Pons (tissue), 1 donor: ENCODE measurements at regions not wholly inside any gene's neighbourhood (a gene's known extent, or its start where the extent isn't known, plus 50 kb on each side); places are given as distances from the start of the nearest gene placed in this dataset.

Experiments
- DNase-seq: peaks from one replicate; pipeline ENCODE4 v3.0.0-alpha.2; 2016; ENCODE audit warnings: low spot score

DNA sequence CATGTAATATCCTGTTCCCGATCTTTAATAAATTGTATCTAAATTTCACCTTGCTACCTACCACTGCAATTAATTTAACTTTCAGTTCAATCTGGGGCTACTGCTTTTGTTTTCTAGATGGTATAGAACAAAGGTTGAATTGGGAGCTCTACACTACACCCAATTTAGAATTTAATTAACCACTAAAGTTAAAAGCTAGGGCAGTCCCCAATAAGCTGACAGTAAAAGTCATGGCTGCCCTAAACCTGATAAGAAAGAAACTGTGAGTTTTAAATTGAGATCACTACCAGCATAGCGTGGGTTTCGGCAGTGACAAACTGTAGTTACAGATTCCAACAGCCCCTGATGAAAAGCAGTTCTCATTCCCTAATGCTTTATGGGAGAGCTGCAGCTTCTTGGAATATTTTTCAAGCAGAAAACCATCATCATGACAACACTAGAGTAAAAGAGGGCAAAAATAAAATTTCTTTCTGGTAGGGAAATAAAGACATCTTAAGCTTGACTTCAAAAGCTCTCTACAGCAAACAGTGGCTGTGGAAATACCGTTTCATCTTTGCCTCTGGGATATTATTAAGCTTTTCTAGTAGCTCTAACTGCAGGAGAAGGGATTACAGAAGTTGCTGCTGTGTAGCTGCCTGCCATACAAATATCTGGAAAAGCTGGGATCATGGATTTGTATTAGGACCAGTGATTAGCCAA is 1372.1 kb downstream of the EPHA7 start:
- DNase-seq: no peak

DNA sequence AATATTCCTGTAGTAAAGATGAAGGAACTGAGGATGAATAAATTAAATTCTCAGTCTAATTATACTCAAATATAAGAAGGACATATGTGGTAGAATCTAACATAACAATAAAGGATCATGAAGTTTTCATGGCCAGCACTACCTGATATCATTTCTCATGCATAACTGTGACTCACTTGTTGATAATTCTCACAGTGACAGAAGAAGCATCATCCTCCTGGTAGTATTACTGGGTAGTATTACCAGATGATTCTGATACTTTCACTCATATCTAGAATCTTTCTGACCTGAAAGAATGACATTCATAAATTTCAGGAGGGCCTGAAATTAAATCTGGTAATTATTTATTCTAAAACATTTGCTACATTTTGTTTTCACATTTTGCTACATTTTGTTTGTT is 1375.0 kb downstream of the EPHA7 start:
- DNase-seq: no peak

DNA sequence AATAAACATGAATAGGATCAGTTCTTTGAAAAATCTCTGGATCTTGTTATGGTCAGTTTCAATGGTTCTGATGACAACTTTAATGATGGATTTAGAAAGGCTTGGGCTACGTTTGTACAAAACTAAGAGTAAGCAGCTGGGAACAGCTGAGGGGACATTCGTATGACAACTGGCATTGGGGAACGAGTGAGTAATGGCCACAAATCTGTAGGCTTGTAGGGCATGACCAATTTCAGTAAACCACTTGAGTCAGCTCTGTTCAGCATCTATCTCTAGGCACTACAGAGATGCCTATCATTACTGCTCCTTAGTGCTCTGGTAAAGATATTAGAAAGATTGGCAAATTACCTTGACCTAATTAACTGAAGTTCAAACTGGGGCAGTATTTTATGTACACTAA is 1375.6 kb downstream of the EPHA7 start:
- no peak for DNase-seq

DNA sequence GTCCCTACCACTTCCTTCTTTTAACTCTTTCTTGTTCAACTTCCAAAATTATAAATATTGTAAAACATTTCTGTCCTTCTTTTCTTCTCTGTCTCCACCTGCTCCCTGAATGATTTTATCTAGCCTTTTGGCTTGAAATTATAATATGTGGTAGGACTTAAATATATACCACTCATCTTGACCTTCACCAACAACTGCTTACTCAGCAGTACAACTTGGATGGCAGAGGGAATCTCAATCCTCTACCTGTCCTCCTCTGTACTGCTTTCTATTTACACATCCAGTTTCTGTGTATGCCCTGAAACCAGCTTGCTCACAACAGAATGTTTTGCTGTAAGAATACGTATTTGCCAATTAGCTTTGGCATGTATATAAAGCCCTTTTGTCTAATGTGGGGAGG is 1392.5 kb downstream of the EPHA7 start:
- DNase-seq: no peak

DNA sequence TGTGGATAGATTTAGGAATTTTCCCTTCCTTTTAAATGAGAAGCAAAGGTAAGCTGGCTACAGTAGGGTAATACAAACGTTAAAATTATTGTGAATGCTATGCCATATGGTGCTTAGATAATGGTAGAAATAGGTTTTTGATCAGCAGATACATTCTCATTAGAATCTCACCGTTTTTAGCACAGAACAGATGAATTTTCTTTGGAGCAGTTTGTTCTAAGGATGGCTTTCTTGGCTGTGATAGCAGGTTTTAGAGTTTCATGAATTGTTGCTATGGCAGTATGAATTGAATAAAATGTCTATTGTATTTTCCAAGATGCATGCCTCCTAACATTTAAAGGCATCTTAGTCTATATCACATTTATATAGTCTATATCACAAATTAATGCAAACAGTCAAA is 1394.5 kb downstream of the EPHA7 start:
- peak; percentile 11 for DNase-seq

DNA sequence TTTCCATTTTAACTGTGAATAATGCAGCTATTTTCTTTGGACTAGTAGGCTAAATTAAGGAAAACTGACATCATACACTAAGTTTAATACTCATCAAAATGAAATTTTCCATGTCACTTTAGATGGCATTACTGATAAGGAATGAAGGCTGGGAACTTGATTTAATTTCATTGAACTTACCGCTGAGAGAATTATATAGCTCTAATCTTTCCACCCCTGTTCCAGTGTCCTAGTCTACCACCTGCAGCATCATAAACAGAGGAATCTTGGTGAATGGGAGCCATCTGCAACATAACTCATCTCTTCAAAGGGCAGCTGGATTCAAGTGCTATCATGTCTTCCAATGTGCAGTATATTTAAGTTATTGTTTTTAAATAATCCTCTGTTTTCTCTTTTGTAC is 1395.2 kb downstream of the EPHA7 start:
- no peak for DNase-seq

DNA sequence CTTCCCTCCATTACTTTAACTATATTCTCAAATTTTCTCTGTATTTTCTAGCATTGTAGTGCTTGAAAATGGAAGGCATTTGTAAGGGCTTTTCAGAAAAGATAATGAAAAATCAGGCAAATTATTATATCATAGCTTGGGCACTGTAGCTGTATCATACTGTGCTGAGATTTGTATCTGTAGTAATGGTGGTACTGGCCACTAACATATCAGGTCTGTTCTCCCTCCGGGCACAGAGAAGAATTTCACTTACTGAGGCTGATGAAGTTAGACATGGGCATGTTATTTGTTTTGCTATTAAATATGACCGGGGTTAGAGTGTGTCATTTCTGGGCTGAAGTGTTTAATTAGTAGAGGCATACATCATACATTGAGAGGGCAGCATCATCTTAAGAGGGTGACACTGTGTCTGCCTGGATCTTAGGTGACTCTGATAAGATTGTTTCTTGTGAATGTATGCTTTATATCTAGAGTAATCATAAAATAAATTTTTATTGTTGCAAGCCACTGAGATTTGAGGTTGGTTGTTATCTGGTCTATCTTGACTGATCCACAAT is 1395.9 kb downstream of the EPHA7 start:
- DNase-seq: no peak

DNA sequence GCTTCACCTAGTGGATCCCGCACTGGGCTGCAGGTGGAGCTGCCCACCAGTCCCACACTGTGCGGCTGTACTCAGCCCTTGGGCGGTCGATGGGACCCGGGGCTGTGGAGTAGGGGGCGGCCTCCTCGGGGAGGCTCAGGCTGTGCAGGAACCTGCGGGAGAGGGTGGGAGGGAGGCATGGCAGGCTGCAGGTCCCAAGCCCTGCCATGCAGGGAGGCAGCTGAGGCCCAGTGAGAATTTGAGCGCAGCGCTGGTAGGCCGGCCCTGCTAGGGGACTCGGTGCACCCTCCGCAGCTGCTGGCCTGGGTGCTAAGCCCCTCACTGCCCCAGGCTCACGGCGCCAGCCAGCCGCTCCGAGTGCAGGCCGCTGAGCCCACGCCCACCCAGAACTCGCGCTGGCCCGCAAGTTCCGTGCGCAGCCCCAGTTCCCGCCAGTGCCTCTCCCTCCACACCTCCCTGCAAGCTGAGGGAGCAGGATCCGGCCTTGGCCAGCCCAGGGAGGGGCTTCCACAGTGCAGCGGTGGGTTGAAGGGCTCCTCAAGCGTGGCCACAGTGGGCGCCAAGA is 1407.6 kb downstream of the EPHA7 start:
- DNase-seq: no peak

DNA sequence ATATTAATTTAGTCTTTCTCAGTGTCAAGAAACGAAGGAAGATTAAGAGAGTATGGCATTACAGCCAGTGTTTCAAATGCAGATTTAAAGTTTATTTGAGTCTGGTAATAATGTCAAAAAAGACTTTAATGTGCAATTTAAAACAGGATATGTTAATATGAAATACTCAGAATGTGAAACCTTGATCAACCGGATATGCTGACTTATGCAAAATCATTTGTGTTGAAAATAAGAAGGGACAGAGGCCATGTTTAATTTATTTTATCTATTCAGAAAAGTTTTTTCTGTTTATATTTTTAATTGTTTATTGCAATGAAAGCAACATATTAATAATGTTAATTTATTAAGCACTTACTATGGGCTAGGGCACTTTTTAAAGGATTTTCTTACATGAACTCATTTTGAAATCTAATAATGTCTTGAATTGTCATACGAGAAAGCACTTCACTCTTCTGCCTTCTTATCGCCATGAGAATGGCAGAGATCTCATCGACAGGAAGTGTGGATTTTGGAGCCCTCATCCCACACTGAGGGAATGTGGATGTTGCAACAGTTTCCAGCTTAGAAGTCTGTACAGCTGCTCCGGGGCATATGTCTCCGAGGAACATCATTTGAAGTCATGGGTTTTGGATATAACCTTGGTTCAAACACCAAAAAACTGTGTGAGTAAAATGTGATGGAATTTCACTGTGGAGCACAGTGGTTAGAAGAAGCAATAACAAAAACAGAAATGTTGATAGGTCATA is 1410.4 kb downstream of the EPHA7 start:
- DNase-seq: no peak

DNA sequence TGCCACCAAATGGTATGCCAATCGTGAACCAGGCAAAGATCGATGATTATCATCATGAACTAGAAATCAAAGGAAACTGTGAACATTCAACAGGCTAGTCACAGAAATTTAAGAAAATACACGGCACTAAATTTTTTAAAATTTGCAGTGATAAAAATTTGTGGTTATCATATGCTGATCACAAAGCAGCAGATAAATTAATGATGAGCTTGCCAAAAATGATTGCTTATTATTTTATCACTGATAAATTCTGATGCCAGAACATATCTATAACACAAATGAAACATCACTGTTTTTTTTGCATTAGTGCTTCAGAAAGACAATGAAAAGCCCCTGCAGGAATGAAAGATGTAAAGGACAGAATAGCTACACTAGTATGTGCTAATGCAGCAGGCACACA is 1413.2 kb upstream of the MAP3K7 start:
- DNase-seq: no peak

DNA sequence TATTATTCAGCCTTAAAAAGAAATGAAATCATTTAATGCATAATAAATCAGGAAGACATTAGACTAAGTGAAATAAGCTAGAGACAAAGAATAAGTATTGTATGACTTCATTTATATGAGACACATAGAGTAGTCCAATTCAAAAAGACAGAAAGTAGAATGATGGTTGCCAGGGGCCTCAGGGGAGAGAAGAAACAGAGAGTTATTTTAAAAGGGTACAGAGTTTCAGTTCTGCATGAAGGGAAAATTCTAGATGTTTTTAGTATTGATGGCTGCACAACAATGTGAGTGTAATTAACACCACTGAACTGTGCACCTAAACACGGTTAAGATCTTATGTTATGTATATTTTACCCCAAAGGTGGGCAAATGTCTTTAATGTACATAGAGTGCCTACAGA is 1407.9 kb upstream of the MAP3K7 start:
- DNase-seq: no peak

DNA sequence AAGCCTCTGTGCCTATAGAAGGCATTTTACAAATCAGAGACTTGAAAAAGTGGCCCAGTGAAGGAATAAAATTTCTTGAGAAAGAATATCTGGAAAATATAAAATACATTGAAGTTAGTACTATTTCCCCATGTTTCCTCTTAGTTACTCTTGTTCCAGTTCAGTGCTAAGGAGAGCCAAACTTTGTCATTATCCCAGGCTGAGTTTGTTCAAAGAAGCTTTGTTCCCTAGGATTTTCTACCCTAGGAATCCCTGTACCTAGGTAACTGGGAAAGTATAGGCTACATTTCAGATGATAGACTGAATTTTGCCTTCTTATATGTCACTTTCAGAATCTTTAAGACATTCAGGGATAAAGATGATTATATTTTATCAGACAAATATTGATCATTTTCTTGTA is 1395.7 kb upstream of the MAP3K7 start:
- DNase-seq: no peak

DNA sequence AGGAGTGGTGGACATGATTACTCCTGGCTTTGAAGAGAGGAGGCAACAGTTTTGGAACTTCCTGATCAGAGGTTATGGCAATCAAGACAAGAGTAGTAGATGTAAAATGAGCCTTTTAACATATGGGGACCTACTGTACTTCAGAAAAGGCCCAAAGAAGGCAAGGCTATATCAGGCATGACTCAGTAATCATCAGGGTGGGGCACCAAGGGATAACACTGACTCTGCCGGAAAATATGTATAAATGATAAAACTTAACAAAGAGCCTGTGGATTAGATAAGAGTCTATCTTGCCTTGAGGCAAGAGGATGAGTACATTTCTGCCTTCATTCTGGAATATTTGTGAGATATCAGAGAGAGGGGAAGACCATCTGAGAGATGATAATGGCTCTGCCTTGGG is 1389.9 kb upstream of the MAP3K7 start:
- DNase-seq: no peak

DNA sequence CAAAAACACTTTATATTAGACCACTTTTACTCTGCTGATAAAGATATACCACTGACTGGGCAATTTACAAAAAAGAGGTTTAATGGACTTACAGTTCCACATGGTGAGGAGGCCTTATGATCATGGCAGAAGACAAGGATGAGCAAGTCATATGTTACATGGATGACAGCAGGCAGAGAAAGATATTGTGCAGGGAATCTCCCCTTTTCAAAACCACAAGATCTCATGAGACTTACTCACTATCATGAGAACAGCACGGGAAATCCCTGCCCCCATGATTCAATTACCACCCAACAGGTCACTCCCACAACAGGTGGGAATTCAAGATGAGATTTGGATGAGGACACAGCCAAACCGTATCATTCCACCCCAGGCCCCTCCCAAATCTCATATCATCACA is 1383.8 kb upstream of the MAP3K7 start:
- DNase-seq: no peak

DNA sequence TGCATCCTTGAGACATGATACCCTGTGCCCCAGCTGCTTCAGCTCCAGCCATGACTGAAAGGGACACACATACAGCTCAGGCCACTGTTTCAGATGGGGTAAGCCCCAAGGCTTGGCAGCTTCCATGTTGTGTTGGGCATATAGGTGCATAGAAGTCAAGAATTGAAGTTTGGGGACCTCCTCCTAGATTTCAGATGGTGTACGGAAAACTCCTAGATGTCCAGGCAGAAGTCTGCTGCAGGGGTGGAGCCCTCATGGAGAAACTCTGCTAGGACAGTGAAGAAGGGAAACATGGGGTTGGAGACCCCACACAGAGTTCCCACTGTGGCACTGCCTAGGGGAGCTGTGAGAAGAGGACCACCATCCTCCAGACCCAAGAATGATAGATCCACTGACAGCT is 1379.0 kb upstream of the MAP3K7 start:
- no peak for DNase-seq

DNA sequence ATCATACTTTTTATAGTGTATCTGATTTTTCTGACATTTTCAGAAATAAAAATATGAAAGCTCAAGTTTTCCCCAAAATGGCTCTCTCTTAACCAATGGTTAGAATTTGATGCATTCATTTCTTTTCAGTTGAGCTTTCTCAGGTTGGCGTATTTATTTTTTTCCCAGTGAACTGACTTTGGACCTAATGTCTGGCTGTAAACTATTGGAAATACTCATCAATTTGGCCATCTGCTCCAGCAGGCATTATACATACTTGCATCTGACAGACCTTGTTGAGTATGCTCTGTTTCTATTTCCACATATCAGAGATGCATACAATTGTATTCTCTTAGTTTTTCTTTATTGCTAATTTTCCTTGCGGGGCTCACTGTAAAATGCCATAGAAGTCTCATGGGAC is 1374.8 kb upstream of the MAP3K7 start:
- DNase-seq: no peak

DNA sequence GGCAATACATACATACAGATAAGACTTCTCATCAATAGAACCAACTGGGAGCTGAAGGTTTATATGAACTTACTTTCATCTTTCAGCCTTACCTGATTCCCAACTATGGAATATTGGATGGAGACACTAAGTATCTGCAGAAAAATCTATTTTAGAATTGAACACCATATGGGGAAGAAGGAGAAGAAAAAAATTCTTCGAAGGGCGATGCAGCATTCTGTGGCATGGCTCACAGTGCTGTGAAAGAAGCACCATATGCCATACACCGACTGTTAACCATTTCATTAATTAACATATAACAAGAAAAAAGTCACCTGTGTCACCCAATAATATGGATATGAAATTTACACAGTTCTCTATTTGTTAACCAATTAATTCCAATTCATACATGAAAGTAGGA is 1374.4 kb upstream of the MAP3K7 start:
- peak; percentile 7 for DNase-seq

DNA sequence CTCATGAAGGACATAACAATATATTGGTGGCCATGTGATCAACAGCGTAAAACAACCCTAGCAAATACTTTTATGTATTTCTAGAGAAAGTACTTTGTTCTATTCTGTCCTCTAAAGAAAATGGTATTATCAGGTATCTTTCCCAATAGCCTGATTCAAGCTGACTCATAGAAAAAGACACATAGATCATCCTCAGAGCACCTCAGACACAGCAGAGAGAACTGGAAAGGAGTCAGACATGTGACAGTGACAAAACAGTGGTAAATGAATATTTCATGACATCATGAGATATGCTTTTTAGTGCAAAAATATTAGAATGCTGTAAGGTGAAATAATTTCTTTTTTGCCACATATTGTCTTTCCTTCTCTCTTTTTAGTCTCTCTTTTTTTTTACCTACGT is 1355.0 kb upstream of the MAP3K7 start:
- no peak for DNase-seq

DNA sequence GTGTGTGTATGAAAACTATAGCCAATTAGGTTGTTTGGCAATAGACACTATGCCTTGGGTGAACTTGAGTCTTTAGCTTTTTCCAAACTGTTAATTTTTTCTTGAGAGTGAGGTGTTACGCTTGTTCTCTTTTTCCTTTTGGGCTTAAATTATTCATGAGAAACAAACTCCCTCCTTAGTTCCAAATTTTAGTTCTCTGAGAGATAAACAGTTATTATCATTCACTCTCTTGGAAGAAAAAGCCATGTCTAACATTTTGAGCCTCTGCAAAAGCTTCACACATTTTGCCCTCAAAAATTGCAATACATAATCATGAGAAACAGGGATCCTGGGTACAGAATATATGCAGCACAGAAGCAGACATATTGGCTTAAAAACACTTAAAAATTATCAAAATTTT is 1353.9 kb upstream of the MAP3K7 start:
- no peak for DNase-seq

DNA sequence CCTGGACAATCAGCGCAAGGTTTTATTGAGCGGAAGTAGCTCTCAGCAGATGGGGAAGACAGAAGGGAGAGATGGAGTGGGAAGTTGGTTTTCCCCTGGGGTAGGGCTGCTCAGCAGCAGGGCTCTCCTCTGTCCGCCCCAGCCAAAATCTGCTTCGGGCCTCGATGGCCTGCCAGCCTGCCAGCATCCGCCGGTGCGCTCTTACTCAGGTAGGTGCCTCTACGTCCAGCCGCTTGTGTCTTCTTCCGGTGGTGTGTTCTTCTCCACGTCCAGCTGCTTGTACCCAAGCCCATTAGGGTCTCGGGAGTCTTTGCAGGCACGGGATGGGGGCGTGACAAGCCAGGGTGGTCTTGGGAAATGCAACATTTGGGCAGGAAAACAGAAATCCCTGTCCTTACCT is 1340.0 kb upstream of the MAP3K7 start:
- no peak for DNase-seq

DNA sequence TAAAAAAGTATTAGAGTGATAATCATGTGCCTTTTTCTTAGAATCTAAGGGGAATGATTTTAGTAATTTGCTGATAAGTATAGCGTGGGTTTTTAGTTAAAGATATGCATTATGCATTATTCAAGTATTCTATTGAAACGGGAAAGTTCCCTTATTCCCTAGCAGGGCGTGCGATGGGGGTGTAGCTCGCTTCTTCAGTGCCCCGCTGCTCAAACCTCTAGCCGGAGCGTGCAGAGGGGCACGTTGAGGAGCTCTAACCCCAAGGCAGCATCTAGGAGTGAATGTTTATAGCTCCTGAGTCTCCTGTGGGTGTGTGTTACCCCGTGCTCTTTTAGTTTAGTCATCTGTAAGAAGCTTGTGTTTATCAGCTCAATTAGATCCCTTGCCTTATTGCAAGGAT is 1339.5 kb upstream of the MAP3K7 start:
- no peak for DNase-seq

DNA sequence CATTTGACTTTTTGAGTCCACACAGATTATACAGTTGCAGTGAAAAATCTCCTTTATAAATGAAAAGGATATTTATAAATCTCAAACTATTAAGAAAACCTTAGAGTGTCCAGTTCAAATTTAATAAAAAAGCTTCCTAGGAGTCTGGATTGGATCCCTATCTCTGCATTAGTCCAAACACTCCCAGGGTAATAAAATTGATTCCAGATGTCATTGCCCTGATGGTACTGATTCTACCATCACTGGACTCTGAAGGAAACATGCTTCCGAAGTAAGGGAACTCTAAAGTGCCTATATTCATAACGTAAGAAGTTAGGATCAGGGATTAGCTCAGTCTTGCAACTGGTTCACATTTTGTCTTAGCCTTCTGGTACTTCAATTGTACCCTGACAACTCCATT is 1325.1 kb upstream of the MAP3K7 start:
- DNase-seq: no peak

DNA sequence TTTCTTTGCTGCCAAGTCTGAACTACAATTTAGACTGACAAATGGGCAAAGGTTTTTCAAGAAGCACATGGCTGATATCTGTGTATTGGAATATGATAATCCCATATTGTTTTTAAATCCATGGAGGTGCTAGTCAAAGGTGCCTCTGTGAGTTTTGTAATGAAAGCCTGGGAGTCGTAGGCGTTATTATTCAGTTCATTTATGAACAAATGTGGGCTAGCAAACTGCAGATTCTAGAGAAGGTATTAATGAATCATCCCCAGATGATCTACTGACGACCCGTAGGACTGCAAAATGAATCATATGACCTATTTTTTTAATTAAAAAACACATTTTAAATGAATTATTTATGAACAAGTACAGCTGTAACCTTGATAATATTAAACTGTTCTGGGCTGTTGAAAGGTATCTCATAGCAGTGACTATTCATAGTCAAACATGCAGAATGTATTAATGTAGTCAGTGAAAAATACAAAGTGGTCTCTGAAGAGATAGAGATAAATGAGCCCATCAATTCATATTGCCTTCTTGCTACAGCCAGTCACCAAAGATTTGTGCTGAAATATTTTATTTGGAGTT is 1317.8 kb upstream of the MAP3K7 start:
- DNase-seq: no peak
